CD14-positive monocyte (primary cell): ENCODE measurements at regions not wholly inside any gene's neighbourhood (a gene's known extent, or its start where the extent isn't known, plus 50 kb on each side); places are given as distances from the start of the nearest gene placed in this dataset.

ENCODE experiments used
- DNase-seq, 3 donors: peaks; one replicate each; pipeline ENCODE4 v3.0.0-alpha.2; 2011 to 2022
- H2AFZ ChIP-seq: 2 replicates; pipeline ENCODE4 v1.6.0; 2012; ENCODE audit warnings: mild to moderate bottlenecking, low read depth, low read length, inconsistent platforms; ENCODE audit not compliant: insufficient read depth, poor library complexity, severe bottlenecking
- H3K27ac ChIP-seq, 2 donors: 1 replicate in 1 of 2; 2 replicates in 1 of 2; pipeline ENCODE4 v1.5.1; 2012 to 2013; ENCODE audit warnings: low read length in 2 of 2, control low read depth in 1 of 2, inconsistent platforms in 1 of 2, low read depth in 1 of 2, mild to moderate bottlenecking in 1 of 2
- H3K27me3 ChIP-seq, 2 donors: one replicate each; pipeline versions ENCODE4 v1.6.0 to v1.6.1; 2011 to 2013; ENCODE audit warnings: low read length in 2 of 2; ENCODE audit not compliant: control insufficient read depth in 2 of 2, insufficient read depth in 2 of 2
- H3K36me3 ChIP-seq, 2 donors: replicated peaks in 1 of 2; 1 replicate in 1 of 2; 2 replicates in 1 of 2; pipeline versions ENCODE4 v1.5.1 to v1.6.1; 2012 to 2013; ENCODE audit warnings: low read length in 2 of 2, control low read depth in 1 of 2, inconsistent platforms in 1 of 2, mild to moderate bottlenecking in 1 of 2; ENCODE audit not compliant: insufficient read depth in 2 of 2, control insufficient read depth in 1 of 2
- H3K4me1 ChIP-seq, 2 donors: 1 replicate in 1 of 2; 2 replicates in 1 of 2; pipeline versions ENCODE4 v1.5.1 to v1.6.1; 2012 to 2013; ENCODE audit warnings: low read length in 2 of 2, control low read depth in 1 of 2, inconsistent platforms in 1 of 2, mild to moderate bottlenecking in 1 of 2, moderate library complexity in 1 of 2; ENCODE audit not compliant: insufficient read depth in 2 of 2, control insufficient read depth in 1 of 2
- H3K4me2 ChIP-seq: replicated peaks from 2 replicates; pipeline ENCODE3; 2012; ENCODE audit warnings: low read length, moderate library complexity, mild to moderate bottlenecking; ENCODE audit not compliant: poor library complexity, severe bottlenecking; ENCODE audit errors: extremely low read depth
- H3K4me3 ChIP-seq, 3 experiments: fragments of 200-600 bp in 1 of 3; sonication (generic) in 1 of 3; replicated peaks in 1 of 3; 1 replicate in 2 of 3; 2 replicates in 1 of 3; pipeline ENCODE4 v1.5.1; 2011 to 2013; ENCODE audit warnings: low read length in 3 of 3, mild to moderate bottlenecking in 3 of 3, control low read depth in 2 of 3, low read depth in 2 of 3, inconsistent platforms in 1 of 3, moderate library complexity in 1 of 3
- H3K79me2 ChIP-seq: 2 replicates; pipeline ENCODE4 v1.6.0; 2012; ENCODE audit warnings: mild to moderate bottlenecking, control low read depth, inconsistent platforms, low read length, moderate library complexity; ENCODE audit not compliant: insufficient read depth
- H3K9ac ChIP-seq: 2 replicates; pipeline ENCODE4 v1.6.0; 2017; ENCODE audit warnings: low read length, mild to moderate bottlenecking; ENCODE audit not compliant: insufficient read depth, poor library complexity, severe bottlenecking
- H3K9me3 ChIP-seq, 2 donors: replicated peaks in 1 of 2; 1 replicate in 1 of 2; 2 replicates in 1 of 2; pipeline versions ENCODE4 v1.5.1 to v1.6.1; 2012 to 2013; ENCODE audit warnings: low read length in 2 of 2, control low read depth in 1 of 2; ENCODE audit not compliant: control insufficient read depth in 1 of 2, insufficient read depth in 1 of 2
- H4K20me1 ChIP-seq: 2 replicates; pipeline ENCODE4 v1.6.0; 2012; ENCODE audit warnings: mild to moderate bottlenecking, low read length, control low read depth, moderate library complexity; ENCODE audit not compliant: insufficient read depth
- H3K27ac Mint-ChIP-seq, 7 donors: one replicate each; pipeline ENCODE4 v1.8.0; 2020; ENCODE audit warnings: mild to moderate bottlenecking in 7 of 7, mixed read lengths in 7 of 7, moderate library complexity in 6 of 7, inconsistent platforms in 2 of 7
- H3K27me3 Mint-ChIP-seq, 3 donors: one replicate each; pipeline ENCODE4 v1.8.0; 2021 to 2022; ENCODE audit warnings: low read depth in 3 of 3, mild to moderate bottlenecking in 3 of 3, mixed read lengths in 3 of 3, moderate library complexity in 3 of 3, inconsistent platforms in 1 of 3
- H3K36me3 Mint-ChIP-seq, 2 donors: one replicate each; pipeline ENCODE4 v1.8.0; 2020; ENCODE audit warnings: mixed read lengths in 2 of 2, inconsistent platforms in 1 of 2, mild to moderate bottlenecking in 1 of 2
- H3K4me1 Mint-ChIP-seq: one replicate; pipeline ENCODE4 v1.8.0; 2020; ENCODE audit warnings: mild to moderate bottlenecking, mixed read lengths
- H3K4me3 Mint-ChIP-seq, 2 donors: one replicate each; pipeline ENCODE4 v1.8.0; 2020; ENCODE audit warnings: mild to moderate bottlenecking in 2 of 2, mixed read lengths in 2 of 2, moderate library complexity in 1 of 2
- H3K9me3 Mint-ChIP-seq, 7 donors: one replicate each; pipeline ENCODE4 v1.8.0; 2020 to 2022; ENCODE audit warnings: mixed read lengths in 7 of 7, mild to moderate bottlenecking in 6 of 7, moderate library complexity in 6 of 7, inconsistent platforms in 2 of 7
- CTCF ChIP-seq: fragments of 200-600 bp; IDR thresholded peaks from one replicate; pipeline ENCODE4 v1.8.0; 2022; ENCODE audit warnings: antibody characterized with exemption, mild to moderate bottlenecking
- WGBS: methylation state at CpG from one replicate; pipeline ENCODE4 v1.1.5; 2013; ENCODE audit warnings: missing lambda C conversion rate; ENCODE audit not compliant: insufficient coverage; 5-methylcytosine and 5-hydroxymethylcytosine counted together
- intact Hi-C, 2 donors: fragments of 100-400 bp; cut with micrococcal nuclease; formaldehyde crosslinking; loops; one replicate each; pipeline versions ENCODE4 v1.15.0 to v1.15.1; 2023

DNA sequence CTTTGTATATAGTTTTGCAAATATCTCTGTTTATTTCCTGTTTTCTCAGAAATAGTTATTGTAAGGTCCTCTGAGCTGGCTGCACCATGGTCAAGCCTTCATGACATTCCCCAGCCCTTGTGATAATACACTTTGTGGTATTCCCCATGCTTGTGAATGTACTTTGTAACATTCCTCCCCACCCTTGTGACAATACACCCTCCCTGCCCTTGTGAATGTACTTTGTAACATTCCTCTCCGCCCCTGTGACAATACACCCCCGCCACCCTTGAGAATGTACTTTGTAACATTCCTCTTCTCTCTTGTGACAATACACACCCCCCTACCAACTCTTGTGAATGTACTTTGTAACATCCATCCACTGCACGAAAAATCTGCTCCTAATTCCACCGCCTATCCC, 530.7 kb downstream of the CENPC start:
- no peaks in the 10 kb centered on the region for H3K36me3 ChIP-seq
- Mint-ChIP-seq H3K27ac (no peak overlapping the region), H3K9me3 (peaks cover 0 to 14% (median 5%) of the 10 kb centered on the region in 7 donors), H3K4me3 (no peak overlapping the region), H3K27me3 (no peaks in the 10 kb centered on the region), H3K36me3 (no peaks in the 10 kb centered on the region), H3K4me1 (no peaks in the 10 kb centered on the region)
- no peaks in the 10 kb centered on the region for H3K9me3 ChIP-seq
- intact Hi-C loops = no loop called here
- H3K27me3 ChIP-seq = no peaks in the 10 kb centered on the region
- TF ChIP-seq CTCF = no peak
- no peak overlapping the region for H3K9ac ChIP-seq
- no peaks in the 10 kb centered on the region for H3K4me1 ChIP-seq
- H3K27ac ChIP-seq = no peak overlapping the region
- H2AFZ ChIP-seq = no peak overlapping the region
- H4K20me1 ChIP-seq = no peaks in the 10 kb centered on the region
- H3K4me3 ChIP-seq = no peak overlapping the region
- WGBS = 95% methylated on average over 4 of the region's 4 CpGs
- no peak for DNase-seq
- H3K4me2 ChIP-seq = no peak overlapping the region
- H3K79me2 ChIP-seq = no peaks in the 10 kb centered on the region

GRCh38 chr4:67006791-67007190, 538.5 kb downstream of the CENPC start:
- Mint-ChIP-seq H3K4me3 (no peak overlapping the region), H3K4me1 (no peaks in the 10 kb centered on the region), H3K9me3 (peaks cover 0 to 10% (median 0%) of the 10 kb centered on the region in 7 donors), H3K36me3 (no peaks in the 10 kb centered on the region), H3K27ac (no peak overlapping the region), H3K27me3 (peaks cover 0 to 2% (median 0%) of the 10 kb centered on the region in 3 donors)
- no peaks in the 10 kb centered on the region for H3K4me1 ChIP-seq
- no peaks in the 10 kb centered on the region for H3K9me3 ChIP-seq
- no peak overlapping the region for H2AFZ ChIP-seq
- no peaks in the 10 kb centered on the region for H3K36me3 ChIP-seq
- no peak overlapping the region for H3K27ac ChIP-seq
- no peak overlapping the region for H3K9ac ChIP-seq
- no peaks in the 10 kb centered on the region for H3K79me2 ChIP-seq
- WGBS = 93% methylated on average over 2 of the region's 3 CpGs
- no peak overlapping the region for H3K4me2 ChIP-seq
- intact Hi-C loops = no loop called here
- no peak overlapping the region for H3K4me3 ChIP-seq
- no peaks in the 10 kb centered on the region for H4K20me1 ChIP-seq
- TF ChIP-seq CTCF = no peak
- no peak for DNase-seq
- no peaks in the 10 kb centered on the region for H3K27me3 ChIP-seq
